ENCODE measurements at regions not wholly inside any gene's neighbourhood (a gene's known extent, or its start where the extent isn't known, plus 50 kb on each side); places are given as distances from the start of the nearest gene placed in this dataset.

- intact Hi-C loops (cut with DNase I; ENCODE audit: low total_unique reads) (no loop called here), in situ Hi-C loops (cut with MboI; ENCODE audit: low pct_ligation_motif_present in 1 of 4, low pct_unique_long_range_greater_than_20kb in 1 of 4, low sequenced_read_pairs in 3 of 4) (no loop called here)
- Histone ChIP-seq H3K9me3 (no peaks in the 10 kb centered on the region), H3K27ac (no peak overlapping the region), H3K27me3 (no peaks in the 10 kb centered on the region), H3K4me3 (no peak overlapping the region), H3K36me3 (no peaks in the 10 kb centered on the region), H3K4me1 (no peaks in the 10 kb centered on the region)
- no peak for DNase-seq
- no peak for TF ChIP-seq EP300 (IDR thresholded peaks at IDR 0.05; ENCODE audit: low read depth)
- WGBS, 2 donors (ENCODE audit: low coverage in 1 of 2) = 63 to 67% methylated on average over 1 of the region's 1 CpG
Measured at GRCh38 chr11:15333407-15333806, 218.7 kb downstream of the INSC start.

- Histone ChIP-seq H3K4me1 (no peaks in the 10 kb centered on the region), H3K36me3 (no peaks in the 10 kb centered on the region), H3K4me3 (no peak overlapping the region), H3K27me3 (no peaks in the 10 kb centered on the region), H3K27ac (no peak overlapping the region), H3K9me3 (peaks cover 0 to 7% of the 10 kb centered on the region in 2 donors)
- in situ Hi-C loops (cut with MboI; ENCODE audit: low pct_ligation_motif_present in 1 of 4, low pct_unique_long_range_greater_than_20kb in 1 of 4, low sequenced_read_pairs in 3 of 4) = no loop called here
- intact Hi-C loops (cut with DNase I; ENCODE audit: low total_unique reads) = no loop called here
- DNase-seq = no peak
- TF ChIP-seq EP300 (IDR thresholded peaks at IDR 0.05; ENCODE audit: low read depth) (no peak), POLR2A (IDR thresholded peaks at IDR 0.05) (no peak), CTCF (IDR thresholded peaks at IDR 0.05) (no peak), POLR2AphosphoS5 (IDR thresholded peaks at IDR 0.05) (no peak)
- WGBS, 2 donors (ENCODE audit: low coverage in 1 of 2) = 70 to 91% methylated on average over 2 to 3 of the region's 3 CpGs
Measured at GRCh38 chr11:15334766-15335165, 220.0 kb downstream of the INSC start.

- no peaks in the 10 kb centered on the region for H3K4me1 ChIP-seq
- TF ChIP-seq POLR2A (IDR thresholded peaks at IDR 0.05) = no peak
- no peak for DNase-seq
- intact Hi-C loops (cut with DNase I; ENCODE audit: low total_unique reads) = no loop called here
- peaks cover 0 to 7% of the 10 kb centered on the region in 2 donors for H3K9me3 ChIP-seq
- in situ Hi-C loops (cut with MboI; ENCODE audit: low pct_ligation_motif_present in 1 of 4, low pct_unique_long_range_greater_than_20kb in 1 of 4, low sequenced_read_pairs in 3 of 4) = no loop called here
- no peaks in the 10 kb centered on the region for H3K36me3 ChIP-seq
- H3K4me3 ChIP-seq = no peak overlapping the region
- no peaks in the 10 kb centered on the region for H3K27me3 ChIP-seq
- H3K27ac ChIP-seq = no peak overlapping the region
- WGBS, 2 donors (ENCODE audit: low coverage in 1 of 2) = 35 to 53% methylated on average over 2 to 3 of the region's 3 CpGs
Measured at GRCh38 chr11:15336021-15336420, 221.3 kb downstream of the INSC start.

- DNase-seq = no peak
- WGBS, 2 donors (ENCODE audit: low coverage in 1 of 2) = 86 to 89% methylated on average over 1 of the region's 1 CpG
- Histone ChIP-seq H3K9me3 (peaks cover 0 to 7% of the 10 kb centered on the region in 2 donors), H3K27ac (no peak overlapping the region), H3K4me3 (no peak overlapping the region), H3K4me1 (no peaks in the 10 kb centered on the region), H3K27me3 (no peaks in the 10 kb centered on the region), H3K36me3 (no peaks in the 10 kb centered on the region)
- TF ChIP-seq POLR2AphosphoS5 (IDR thresholded peaks at IDR 0.05) = no peak
- no peak for TF ChIP-seq EP300 (IDR thresholded peaks at IDR 0.05; ENCODE audit: low read depth)
- no peak for TF ChIP-seq POLR2A (IDR thresholded peaks at IDR 0.05)
- no peak for TF ChIP-seq CTCF (IDR thresholded peaks at IDR 0.05)
- in situ Hi-C loops (cut with MboI; ENCODE audit: low pct_ligation_motif_present in 1 of 4, low pct_unique_long_range_greater_than_20kb in 1 of 4, low sequenced_read_pairs in 3 of 4) = no loop called here
- intact Hi-C loops (cut with DNase I; ENCODE audit: low total_unique reads) = no loop called here
Measured at GRCh38 chr11:15339302-15339701, 224.6 kb downstream of the INSC start.

GRCh38 chr11:15341587-15341986 is 226.9 kb downstream of the INSC start:
- in situ Hi-C loops (cut with MboI; ENCODE audit: low pct_ligation_motif_present in 1 of 4, low pct_unique_long_range_greater_than_20kb in 1 of 4, low sequenced_read_pairs in 3 of 4) = no loop called here
- intact Hi-C loops (cut with DNase I; ENCODE audit: low total_unique reads) = no loop called here
- H3K4me3 ChIP-seq = no peak overlapping the region
- H3K4me1 ChIP-seq = no peaks in the 10 kb centered on the region
- WGBS, 2 donors (ENCODE audit: low coverage in 1 of 2) = 45 to 57% methylated on average over 1 of the region's 1 CpG
- no peak overlapping the region for H3K27ac ChIP-seq
- no peaks in the 10 kb centered on the region for H3K27me3 ChIP-seq
- no peaks in the 10 kb centered on the region for H3K36me3 ChIP-seq
- TF ChIP-seq CTCF (IDR thresholded peaks at IDR 0.05) (no peak), POLR2A (IDR thresholded peaks at IDR 0.05) (no peak), EP300 (IDR thresholded peaks at IDR 0.05; ENCODE audit: low read depth) (no peak), POLR2AphosphoS5 (IDR thresholded peaks at IDR 0.05) (no peak)
- peaks cover 0 to 7% of the 10 kb centered on the region in 2 donors for H3K9me3 ChIP-seq
- DNase-seq = no peak
